ENCODE measurements at regions not wholly inside any gene's neighbourhood (a gene's known extent, or its start where the extent isn't known, plus 50 kb on each side); places are given as distances from the start of the nearest gene placed in this dataset.

GRCh38 chr17:77649717-77650211 is 308.7 kb upstream of the TNRC6C start:
- Histone ChIP-seq H4K20me1 (ENCODE audit: low read length) (no peaks in the 10 kb centered on the region), H3K4me2 (ENCODE audit: low read length) (0 out of 2 replicates have a peak overlapping the region, but pooled peaks have one; percentile 8), H3K4me3 (ENCODE audit: low read length) (no peak overlapping the region), H3K9me2 (replicated peaks; ENCODE audit: low read length) (no peaks in the 10 kb centered on the region), H3K9ac (ENCODE audit: low read length) (no peak overlapping the region), H2AFZ (ENCODE audit: low read length) (no peak overlapping the region), H3K79me2 (ENCODE audit: low read length) (no peaks in the 10 kb centered on the region), H3K27ac (ENCODE audit: low read length) (no peak overlapping the region), H3K9me3 (ENCODE audit: low read length) (no peaks in the 10 kb centered on the region), H3K27me3 (ENCODE audit: low read length) (peaks cover 62% of the 10 kb centered on the region), H3K36me3 (ENCODE audit: low read depth, low read length) (no peaks in the 10 kb centered on the region), H3F3A (ENCODE audit: low read length, unreplicated experiment) (no peaks in the 10 kb centered on the region), H3K4me1 (ENCODE audit: insufficient read depth, low read length) (peaks cover 22% of the 10 kb centered on the region)
- DNase-seq (peak; percentile 66), ATAC-seq (peak; percentile 72)
- CTCF ChIA-PET: interaction anchor here (0.6 to 1.4 kb wide), 2 partner anchors 107 to 296 kb away, joined by 4 to 6 read pairs; no protein-coding TSS in a partner anchor
- no peak for TF ChIP-seq EZH2phosphoT487 (IDR thresholded peaks at IDR 0.05; ENCODE audit: borderline replicate concordance, low read length)
- TF ChIP-seq CTCF (conservative IDR thresholded peaks at IDR 0.05; ENCODE audit: low read depth, low read length): peak; percentile 57
- TF ChIP-seq EZH2 (IDR thresholded peaks at IDR 0.05; ENCODE audit: low read length, unreplicated experiment): no peak
- POLR2A ChIA-PET (ENCODE audit: unreplicated experiment): no interaction called here
- intact Hi-C loops (cut with micrococcal nuclease): loop anchor here (1.0 kb wide), 1 partner anchor 107 kb away; no protein-coding TSS in a partner anchor
- BruUV-seq (replicated peaks): no TSS peak

GRCh38 chr17:77651988-77652387 is 306.5 kb upstream of the TNRC6C start:
- no peak overlapping the region for H2AFZ ChIP-seq (ENCODE audit: low read length)
- no peaks in the 10 kb centered on the region for H3K9me3 ChIP-seq (ENCODE audit: low read length)
- H3K36me3 ChIP-seq (ENCODE audit: low read depth, low read length): no peaks in the 10 kb centered on the region
- H3K9me2 ChIP-seq (replicated peaks; ENCODE audit: low read length): no peaks in the 10 kb centered on the region
- no peak overlapping the region for H3K4me2 ChIP-seq (ENCODE audit: low read length)
- H3K27me3 ChIP-seq (ENCODE audit: low read length): peaks cover 67% of the 10 kb centered on the region
- H3K4me3 ChIP-seq (ENCODE audit: low read length): no peak overlapping the region
- no peak overlapping the region for H3K27ac ChIP-seq (ENCODE audit: low read length)
- H3F3A ChIP-seq (ENCODE audit: low read length, unreplicated experiment): no peaks in the 10 kb centered on the region
- ChIA-PET CTCF (no interaction called here), POLR2A (ENCODE audit: unreplicated experiment) (no interaction called here)
- H3K79me2 ChIP-seq (ENCODE audit: low read length): no peaks in the 10 kb centered on the region
- no peak overlapping the region for H3K9ac ChIP-seq (ENCODE audit: low read length)
- intact Hi-C loops (cut with micrococcal nuclease): no loop called here
- no peak for ATAC-seq
- BruUV-seq (replicated peaks): no TSS peak
- no peaks in the 10 kb centered on the region for H4K20me1 ChIP-seq (ENCODE audit: low read length)
- H3K4me1 ChIP-seq (ENCODE audit: insufficient read depth, low read length): peaks cover 12% of the 10 kb centered on the region
- TF ChIP-seq EZH2phosphoT487 (IDR thresholded peaks at IDR 0.05; ENCODE audit: borderline replicate concordance, low read length) (no peak), EZH2 (IDR thresholded peaks at IDR 0.05; ENCODE audit: low read length, unreplicated experiment) (no peak)
- DNase-seq: no peak

GRCh38 chr17:77654296-77654695 is 304.2 kb upstream of the TNRC6C start:
- no TSS peak for BruUV-seq (replicated peaks)
- H3K27ac ChIP-seq (ENCODE audit: low read length): no peak overlapping the region
- no peak overlapping the region for H3K4me3 ChIP-seq (ENCODE audit: low read length)
- POLR2A ChIA-PET (ENCODE audit: unreplicated experiment): no interaction called here
- peaks cover 87% of the 10 kb centered on the region for H3K27me3 ChIP-seq (ENCODE audit: low read length)
- ATAC-seq: no peak
- peaks cover 11% of the 10 kb centered on the region for H3K4me1 ChIP-seq (ENCODE audit: insufficient read depth, low read length)
- TF ChIP-seq EZH2 (IDR thresholded peaks at IDR 0.05; ENCODE audit: low read length, unreplicated experiment) (no peak), EZH2phosphoT487 (IDR thresholded peaks at IDR 0.05; ENCODE audit: borderline replicate concordance, low read length) (no peak), CTCF (conservative IDR thresholded peaks at IDR 0.05; ENCODE audit: low read depth, low read length) (no peak)
- H3K79me2 ChIP-seq (ENCODE audit: low read length): no peaks in the 10 kb centered on the region
- CTCF ChIA-PET: no interaction called here
- no peaks in the 10 kb centered on the region for H3K9me3 ChIP-seq (ENCODE audit: low read length)
- no peak for DNase-seq
- H3K9ac ChIP-seq (ENCODE audit: low read length): no peak overlapping the region
- H2AFZ ChIP-seq (ENCODE audit: low read length): no peak overlapping the region
- no peaks in the 10 kb centered on the region for H4K20me1 ChIP-seq (ENCODE audit: low read length)
- H3K4me2 ChIP-seq (ENCODE audit: low read length): no peak overlapping the region
- no peaks in the 10 kb centered on the region for H3K9me2 ChIP-seq (replicated peaks; ENCODE audit: low read length)
- H3F3A ChIP-seq (ENCODE audit: low read length, unreplicated experiment): no peaks in the 10 kb centered on the region
- intact Hi-C loops (cut with micrococcal nuclease): no loop called here
- no peaks in the 10 kb centered on the region for H3K36me3 ChIP-seq (ENCODE audit: low read depth, low read length)

Data from PC-3 (cell line).